Right atrium auricular region (tissue), 2 donors: ENCODE measurements at regions not wholly inside any gene's neighbourhood (a gene's known extent, or its start where the extent isn't known, plus 50 kb on each side); places are given as distances from the start of the nearest gene placed in this dataset.

ENCODE experiments used
- DNase-seq: peaks from one replicate; pipeline ENCODE4 v3.0.0-alpha.2; 2019; ENCODE audit warnings: low spot score
- H3K27ac ChIP-seq, 2 donors: fragments of 200-600 bp; sonication (generic); 1 replicate in 1 of 2; 2 replicates in 1 of 2; pipeline ENCODE4 v1.5.1; 2016 to 2019
- H3K27me3 ChIP-seq, 2 donors: fragments of 200-600 bp; sonication (generic); one replicate each; pipeline versions ENCODE4 v1.5.1 to v1.6.0; 2017 to 2019
- H3K36me3 ChIP-seq: fragments of 200-600 bp; sonication (generic); one replicate; pipeline ENCODE4 v1.5.1; 2016
- H3K4me1 ChIP-seq, 2 donors: fragments of 200-600 bp; sonication (generic); one replicate each; pipeline versions ENCODE4 v1.5.1 to v1.6.0; 2017 to 2019
- H3K4me3 ChIP-seq, 2 donors: fragments of 200-600 bp; sonication (generic); 1 replicate in 1 of 2; 2 replicates in 1 of 2; pipeline ENCODE4 v1.5.1; 2017 to 2019; ENCODE audit warnings: mild to moderate bottlenecking in 1 of 2, moderate library complexity in 1 of 2
- H3K9me3 ChIP-seq, 2 donors: fragments of 200-600 bp; sonication (generic); one replicate each; pipeline ENCODE4 v1.5.1; 2019
- CTCF ChIP-seq, 2 donors: fragments of 200-600 bp; sonication (generic); IDR thresholded peaks; one replicate each; pipeline ENCODE4 v1.5.1; 2019; ENCODE audit warnings: antibody characterized with exemption in 2 of 2

- no peak overlapping the region for H3K27ac ChIP-seq
- no peak for DNase-seq
- no peak overlapping the region for H3K4me3 ChIP-seq
- H3K36me3 ChIP-seq = no peaks in the 10 kb centered on the region
- H3K4me1 ChIP-seq = no peaks in the 10 kb centered on the region
- no peak for TF ChIP-seq CTCF (IDR thresholded peaks at IDR 0.05)
- no peaks in the 10 kb centered on the region for H3K27me3 ChIP-seq
- no peaks in the 10 kb centered on the region for H3K9me3 ChIP-seq
Measured at GRCh38 chr4:11182586-11183355, 245.9 kb downstream of the HS3ST1 start.

GRCh38 chr4:11182031-11182430, 246.7 kb downstream of the HS3ST1 start:
- no peaks in the 10 kb centered on the region for H3K4me1 ChIP-seq
- no peak overlapping the region for H3K4me3 ChIP-seq
- no peak overlapping the region for H3K27ac ChIP-seq
- H3K27me3 ChIP-seq = no peaks in the 10 kb centered on the region
- no peak for DNase-seq
- no peaks in the 10 kb centered on the region for H3K9me3 ChIP-seq
- H3K36me3 ChIP-seq = no peaks in the 10 kb centered on the region
- TF ChIP-seq CTCF (IDR thresholded peaks at IDR 0.05) = no peak

- H3K9me3 ChIP-seq = no peaks in the 10 kb centered on the region
- H3K36me3 ChIP-seq = no peaks in the 10 kb centered on the region
- no peak for DNase-seq
- no peaks in the 10 kb centered on the region for H3K4me1 ChIP-seq
- H3K27ac ChIP-seq = no peak overlapping the region
- no peak overlapping the region for H3K4me3 ChIP-seq
- H3K27me3 ChIP-seq = no peaks in the 10 kb centered on the region
- TF ChIP-seq CTCF (IDR thresholded peaks at IDR 0.05) = no peak
Measured at GRCh38 chr4:11179796-11180195, 248.9 kb downstream of the HS3ST1 start.

GRCh38 chr4:11178433-11178832, 250.3 kb downstream of the HS3ST1 start:
- Histone ChIP-seq H3K36me3 (no peaks in the 10 kb centered on the region), H3K27me3 (no peaks in the 10 kb centered on the region), H3K9me3 (no peaks in the 10 kb centered on the region), H3K4me3 (no peak overlapping the region), H3K4me1 (no peaks in the 10 kb centered on the region), H3K27ac (no peak overlapping the region)
- DNase-seq = no peak
- no peak for TF ChIP-seq CTCF (IDR thresholded peaks at IDR 0.05)

- Histone ChIP-seq H3K27me3 (no peaks in the 10 kb centered on the region), H3K9me3 (no peaks in the 10 kb centered on the region), H3K4me1 (no peaks in the 10 kb centered on the region), H3K27ac (no peak overlapping the region), H3K4me3 (no peak overlapping the region), H3K36me3 (no peaks in the 10 kb centered on the region)
- DNase-seq = no peak
- no peak for TF ChIP-seq CTCF (IDR thresholded peaks at IDR 0.05)
Measured at GRCh38 chr4:11175374-11175773, 253.3 kb downstream of the HS3ST1 start.

- TF ChIP-seq CTCF (IDR thresholded peaks at IDR 0.05) = no peak
- H3K27ac ChIP-seq = no peak overlapping the region
- H3K4me1 ChIP-seq = no peaks in the 10 kb centered on the region
- H3K27me3 ChIP-seq = no peaks in the 10 kb centered on the region
- H3K36me3 ChIP-seq = no peaks in the 10 kb centered on the region
- H3K4me3 ChIP-seq = no peak overlapping the region
- H3K9me3 ChIP-seq = no peaks in the 10 kb centered on the region
- no peak for DNase-seq
Measured at GRCh38 chr4:11166606-11167005, 262.1 kb downstream of the HS3ST1 start.
